SK-N-MC (cell line): ENCODE measurements at regions not wholly inside any gene's neighbourhood (a gene's known extent, or its start where the extent isn't known, plus 50 kb on each side); places are given as distances from the start of the nearest gene placed in this dataset.

ENCODE experiments used
- EZH2 ChIP-seq: fragments of 200-600 bp; sonication (generic); IDR thresholded peaks from one replicate; pipeline ENCODE4 v1.6.1; 2017; ENCODE audit warnings: antibody characterized with exemption
- POLR2AphosphoS5 ChIP-seq: IDR thresholded peaks from 2 replicates; pipeline ENCODE4 v1.6.1; 2012; ENCODE audit warnings: mild to moderate bottlenecking, low read depth, low read length, borderline replicate concordance

GRCh38 chr16:61547626-61548025 lies 488.6 kb downstream of the CDH8 start:
- TF ChIP-seq POLR2AphosphoS5: no peak
- no peak for TF ChIP-seq EZH2
